NCI-H2081 treated with DMSO at 0.1 percent for 48 hours (cell line): ENCODE measurements at regions not wholly inside any gene's neighbourhood (a gene's known extent, or its start where the extent isn't known, plus 50 kb on each side); places are given as distances from the start of the nearest gene placed in this dataset.
"Not testable (repeated sequence)": the region's sequence is repeated elsewhere in the genome, so short reads cannot be mapped to it uniquely, and the experiment has no call there.

Experiments
- DNase-seq: peaks from one replicate; lab custom pipeline; 2025; lab: John Stamatoyannopoulos, UW

DNA sequence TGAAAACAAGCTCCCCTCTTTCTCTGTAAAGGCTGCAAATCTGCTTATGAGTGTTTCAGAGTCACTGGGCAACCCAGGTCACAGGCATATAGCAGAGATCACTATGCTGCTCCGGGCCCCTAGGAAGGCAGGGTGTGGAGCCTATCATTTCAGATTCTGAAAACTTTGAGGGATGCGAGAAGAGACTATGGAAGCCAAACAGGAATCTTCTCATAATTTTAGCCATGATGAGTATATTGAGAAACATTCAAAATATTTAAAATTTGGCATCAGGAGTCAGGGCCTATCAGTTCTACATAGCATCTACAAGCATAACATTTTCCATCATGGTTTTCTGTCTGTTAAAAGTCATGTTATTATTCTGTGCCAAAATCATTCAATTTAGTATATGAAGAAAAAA is 61.7 kb upstream of the ATXN3L start:
- DNase-seq: no peak

DNA sequence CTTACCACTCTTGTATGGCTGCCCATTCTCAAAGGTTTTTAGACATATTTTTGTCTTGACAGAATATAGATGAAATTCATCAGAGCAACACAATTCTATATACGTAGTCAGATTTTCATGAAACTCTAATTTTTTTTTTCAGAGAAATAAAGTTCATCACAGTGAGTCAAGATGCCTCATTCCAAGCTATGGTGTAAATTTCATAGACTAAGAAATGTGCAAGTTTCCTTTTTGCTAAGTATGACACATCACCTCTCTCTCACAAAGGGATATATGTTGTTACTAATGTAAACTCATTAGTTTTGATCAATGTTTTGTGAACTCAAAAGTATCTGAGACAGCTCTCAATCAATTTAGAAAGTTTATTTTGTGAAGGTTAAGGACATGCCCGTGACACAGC is 60.4 kb upstream of the ATXN3L start:
- DNase-seq: no peak

DNA sequence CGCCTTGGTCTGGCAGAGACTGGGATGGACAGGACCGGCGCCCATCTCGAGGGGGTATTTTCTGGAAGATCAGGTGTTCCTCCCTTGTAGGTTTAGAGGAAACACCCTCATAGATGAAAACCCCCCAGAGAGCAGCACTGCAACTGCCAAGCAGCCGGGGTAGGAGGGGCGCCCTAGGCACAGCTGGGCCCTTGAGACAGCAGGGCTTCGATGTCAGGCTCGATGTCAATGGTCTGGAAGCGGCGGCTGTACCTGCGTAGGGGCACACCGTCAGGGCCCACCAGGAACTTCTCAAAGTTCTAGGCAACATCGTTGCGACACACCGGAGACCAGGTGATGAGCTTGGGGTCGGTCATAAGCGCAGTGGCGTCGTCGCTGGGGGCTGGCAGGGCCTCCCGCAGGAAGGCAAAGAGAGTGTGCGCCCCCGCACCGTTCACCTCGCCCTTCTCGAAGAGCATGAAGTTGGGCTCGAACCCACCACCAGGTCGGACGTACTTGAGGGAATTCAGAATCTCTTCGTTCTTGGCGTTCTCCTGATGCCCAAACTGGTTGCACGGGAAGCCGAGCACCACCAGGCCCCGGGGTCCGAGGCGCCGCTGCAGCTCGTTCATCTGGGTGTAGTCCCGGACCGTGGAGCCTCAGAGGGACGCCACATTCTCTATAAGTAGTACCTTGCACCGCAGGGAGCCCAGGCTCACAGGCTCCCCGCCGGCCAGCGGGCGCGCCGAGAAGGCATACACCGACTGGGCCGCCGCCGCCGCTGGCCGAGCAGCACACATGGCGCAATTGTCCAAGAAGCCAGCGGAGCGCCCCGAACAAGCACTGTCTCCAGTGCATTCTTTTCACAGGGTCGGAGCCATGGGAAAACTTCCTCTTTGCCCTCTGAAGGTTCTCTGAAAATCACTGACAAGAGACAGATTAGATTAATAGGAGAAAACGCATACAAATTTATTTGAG is 59.0 kb upstream of the ATXN3L start:
- DNase-seq: not testable (repeated sequence)

GRCh38 chrX:13377550-13377934 is 57.7 kb upstream of the ATXN3L start:
- DNase-seq: no peak

DNA sequence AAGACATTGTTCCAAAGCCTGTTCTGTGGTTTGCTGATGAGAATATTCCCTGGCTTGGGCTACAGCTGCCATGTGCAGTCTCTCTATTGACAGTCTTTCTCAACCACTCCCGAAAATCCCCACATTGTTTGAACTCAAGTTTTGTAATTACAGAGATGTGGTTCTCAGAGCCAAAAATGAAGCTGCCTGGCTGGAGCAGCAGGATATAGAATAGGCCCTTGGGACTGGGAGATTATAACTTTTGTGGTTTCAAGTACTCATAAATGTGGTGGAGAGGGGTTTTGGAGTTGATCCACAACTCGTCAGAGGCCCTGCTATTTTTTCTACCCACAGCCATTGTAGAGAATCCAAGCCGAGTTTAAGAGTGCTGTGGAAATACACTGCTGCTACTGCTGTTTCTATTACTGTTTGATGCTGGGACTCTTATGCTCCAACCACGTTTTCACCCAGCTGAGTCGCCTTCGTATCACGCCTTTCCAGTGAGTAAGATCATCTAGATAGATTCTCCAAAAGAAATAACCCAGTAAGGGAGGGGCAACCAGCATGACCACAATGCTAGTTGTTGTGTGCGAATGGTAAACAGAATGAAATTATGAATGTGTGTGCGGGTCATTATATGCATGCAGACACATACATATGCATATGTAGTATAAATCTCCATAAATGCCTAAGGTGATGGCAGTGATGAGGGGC is 57.1 kb upstream of the ATXN3L start:
- no peak for DNase-seq

GRCh38 chrX:13375596-13375995 is 55.7 kb upstream of the ATXN3L start:
- not testable (repeated sequence) for DNase-seq

- DNase-seq: no peak
Observed at GRCh38 chrX:13374364-13374763, 54.5 kb upstream of the ATXN3L start.

GRCh38 chrX:13373431-13374187 is 53.8 kb upstream of the ATXN3L start:
- no peak for DNase-seq

DNA sequence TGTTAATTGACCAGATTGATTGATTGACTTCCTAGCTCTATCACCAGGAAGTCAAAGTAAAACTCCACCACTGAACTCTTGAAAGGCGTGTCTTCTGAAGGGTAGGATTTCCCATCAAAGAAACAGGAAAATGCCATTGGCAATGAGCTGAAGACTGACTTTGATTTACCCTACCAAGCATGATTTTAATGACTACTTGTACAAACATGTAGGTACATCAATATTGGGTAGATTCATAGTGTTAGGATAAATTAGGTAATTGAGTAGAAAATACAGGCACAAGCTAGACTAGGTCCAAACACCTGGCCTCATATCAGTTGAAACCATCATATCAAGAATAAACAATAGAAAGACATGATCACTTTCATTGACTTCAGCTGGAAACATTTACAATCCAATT is 53.2 kb upstream of the ATXN3L start:
- no peak for DNase-seq

DNA sequence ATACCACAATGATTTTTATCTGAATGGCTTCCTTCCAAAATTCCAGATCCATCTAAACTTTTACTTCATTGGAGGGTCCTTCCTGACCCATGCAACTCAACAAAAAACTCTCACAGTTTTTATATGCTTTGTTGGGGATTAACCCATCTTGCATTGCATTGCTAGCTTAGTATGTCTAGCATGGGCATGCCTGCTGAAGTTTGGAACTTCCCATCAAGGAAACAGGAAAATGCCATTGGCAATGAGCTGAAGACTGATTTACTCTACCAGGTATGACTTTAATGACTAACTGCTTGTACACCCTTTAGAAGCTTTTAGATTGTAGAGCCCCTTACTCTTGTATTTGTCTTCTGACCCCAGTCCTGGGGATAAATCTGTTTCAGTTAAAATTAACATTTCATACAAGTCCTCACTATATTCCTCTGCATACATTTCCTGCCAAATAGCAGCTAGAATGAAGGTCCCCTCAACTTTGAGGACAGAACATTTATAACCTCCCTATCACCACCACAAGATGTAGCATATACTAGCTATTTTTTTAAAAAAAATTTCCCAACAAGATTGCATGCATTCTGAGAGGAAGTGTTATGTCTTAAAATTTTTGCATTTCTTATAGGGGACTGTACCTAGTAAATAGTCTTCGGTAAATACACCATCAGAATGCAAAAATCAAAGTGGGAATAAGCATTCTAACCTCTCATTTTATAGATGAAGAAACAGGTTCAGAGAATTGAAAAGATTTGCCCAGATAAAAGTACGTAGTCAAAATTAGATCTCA is 52.5 kb upstream of the ATXN3L start:
- DNase-seq: no peak

GRCh38 chrX:13371186-13371585 is 51.3 kb upstream of the ATXN3L start:
- DNase-seq: no peak

DNA sequence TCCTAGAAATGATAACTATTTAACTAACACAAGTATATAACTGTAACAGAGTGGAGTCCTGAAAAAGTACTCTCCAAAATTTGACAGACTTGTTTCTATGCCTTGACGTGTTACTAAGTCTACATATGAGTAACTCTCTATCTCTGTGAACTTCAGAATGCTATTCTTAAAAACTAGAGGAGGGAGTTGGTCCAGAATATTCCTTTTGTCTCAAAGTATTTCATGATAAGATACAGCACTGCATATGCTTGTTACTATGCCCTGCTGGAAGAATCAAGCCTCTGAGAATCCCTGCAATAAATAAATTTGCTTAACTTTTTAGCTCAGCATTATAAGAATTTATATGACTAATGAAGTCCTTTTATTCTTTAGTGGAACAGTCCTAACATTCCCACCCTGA is 50.9 kb upstream of the ATXN3L start:
- no peak for DNase-seq
